ENCODE measurements at regions not wholly inside any gene's neighbourhood (a gene's known extent, or its start where the extent isn't known, plus 50 kb on each side); places are given as distances from the start of the nearest gene placed in this dataset.

- Histone ChIP-seq H3K79me2 (ENCODE audit: control insufficient read depth, insufficient read depth, low read length) (no peaks in the 10 kb centered on the region), H2AFZ (ENCODE audit: insufficient read depth, low read depth, low read length, poor library complexity, severe bottlenecking) (no peak overlapping the region), H3K27ac (ENCODE audit: low read length in 2 of 2) (no peak overlapping the region), H3K9me3 (ENCODE audit: control extremely low read depth in 1 of 3, control insufficient read depth in 2 of 3, insufficient read depth in 1 of 3, low read length in 2 of 3) (no peaks in the 10 kb centered on the region), H3K9ac (ENCODE audit: low read length) (no peak overlapping the region), H3K36me3 (replicated peaks in 1 of 2; ENCODE audit: control extremely low read depth in 1 of 2, control insufficient read depth in 1 of 2, extremely low read depth in 1 of 2, insufficient read depth in 2 of 2, low read length in 1 of 2) (no peaks in the 10 kb centered on the region), H3K4me1 (ENCODE audit: control insufficient read depth in 2 of 2, insufficient read depth in 2 of 2, low read length in 2 of 2) (no peaks in the 10 kb centered on the region), H4K20me1 (ENCODE audit: control insufficient read depth, insufficient read depth, low read length, poor library complexity, severe bottlenecking) (no peaks in the 10 kb centered on the region), H3K4me2 (replicated peaks; ENCODE audit: low read depth, low read length, poor library complexity, severe bottlenecking) (no peak overlapping the region), H3K4me3 (ENCODE audit: control extremely low read depth in 1 of 5, extremely low read depth in 1 of 5, insufficient read depth in 1 of 5, low read depth in 2 of 5, low read length in 4 of 5) (no peak overlapping the region), H3K27me3 (replicated peaks in 1 of 4; ENCODE audit: control extremely low read depth in 1 of 4, control insufficient read depth in 3 of 4, insufficient read depth in 4 of 4, low read length in 3 of 4) (no peaks in the 10 kb centered on the region)
- ChIA-PET POLR2A (no interaction called here), CTCF (no interaction called here)
- WGBS (ENCODE audit: insufficient coverage): 92% methylated on average over 4 of the region's 7 CpGs
- Mint-ChIP-seq H3K27ac (no peak overlapping the region), H3K27me3 (no peaks in the 10 kb centered on the region), H3K4me3 (no peak overlapping the region), H3K4me1 (peaks cover 4% of the 10 kb centered on the region), H3K9me3 (ENCODE audit: insufficient read depth) (no peaks in the 10 kb centered on the region)
- ATAC-seq (ENCODE audit: low read depth) (no peak), DNase-seq (no peak)
- TF ChIP-seq CTCF (IDR thresholded peaks at IDR 0.05) (no peak), EZH2 (IDR thresholded peaks at IDR 0.05; ENCODE audit: borderline replicate concordance, insufficient read depth, low read depth, low read length, poor library complexity, severe bottlenecking) (no peak)
- intact Hi-C loops (cut with micrococcal nuclease): no loop called here
Measured at GRCh38 chr2:145652571-145653545, 1132.9 kb upstream of the ZEB2 start.

GRCh38 chr2:145652036-145652435 lies 1132.1 kb upstream of the ZEB2 start:
- no peaks in the 10 kb centered on the region for H3K36me3 ChIP-seq (replicated peaks in 1 of 2; ENCODE audit: control extremely low read depth in 1 of 2, control insufficient read depth in 1 of 2, extremely low read depth in 1 of 2, insufficient read depth in 2 of 2, low read length in 1 of 2)
- intact Hi-C loops (cut with micrococcal nuclease): no loop called here
- peaks cover 2% of the 10 kb centered on the region for H3K4me1 Mint-ChIP-seq
- no peaks in the 10 kb centered on the region for H3K9me3 ChIP-seq (ENCODE audit: control extremely low read depth in 1 of 3, control insufficient read depth in 2 of 3, insufficient read depth in 1 of 3, low read length in 2 of 3)
- no peaks in the 10 kb centered on the region for H3K4me1 ChIP-seq (ENCODE audit: control insufficient read depth in 2 of 2, insufficient read depth in 2 of 2, low read length in 2 of 2)
- no peaks in the 10 kb centered on the region for H4K20me1 ChIP-seq (ENCODE audit: control insufficient read depth, insufficient read depth, low read length, poor library complexity, severe bottlenecking)
- H3K4me3 ChIP-seq (ENCODE audit: control extremely low read depth in 1 of 5, extremely low read depth in 1 of 5, insufficient read depth in 1 of 5, low read depth in 2 of 5, low read length in 4 of 5): no peak overlapping the region
- ChIA-PET CTCF (no interaction called here), POLR2A (no interaction called here)
- H3K27ac Mint-ChIP-seq: no peak overlapping the region
- TF ChIP-seq EZH2 (IDR thresholded peaks at IDR 0.05; ENCODE audit: borderline replicate concordance, insufficient read depth, low read depth, low read length, poor library complexity, severe bottlenecking) (no peak), CTCF (IDR thresholded peaks at IDR 0.05) (no peak)
- no peak overlapping the region for H3K27ac ChIP-seq (ENCODE audit: low read length in 2 of 2)
- H3K9ac ChIP-seq (ENCODE audit: low read length): no peak overlapping the region
- H3K4me2 ChIP-seq (replicated peaks; ENCODE audit: low read depth, low read length, poor library complexity, severe bottlenecking): no peak overlapping the region
- H3K79me2 ChIP-seq (ENCODE audit: control insufficient read depth, insufficient read depth, low read length): no peaks in the 10 kb centered on the region
- WGBS (ENCODE audit: insufficient coverage): no CpG with 5 or more reads among the region's 2 CpGs
- no peak overlapping the region for H3K4me3 Mint-ChIP-seq
- H3K27me3 Mint-ChIP-seq: no peaks in the 10 kb centered on the region
- no peaks in the 10 kb centered on the region for H3K9me3 Mint-ChIP-seq (ENCODE audit: insufficient read depth)
- no peak overlapping the region for H2AFZ ChIP-seq (ENCODE audit: insufficient read depth, low read depth, low read length, poor library complexity, severe bottlenecking)
- no peak for ATAC-seq (ENCODE audit: low read depth)
- no peaks in the 10 kb centered on the region for H3K27me3 ChIP-seq (replicated peaks in 1 of 4; ENCODE audit: control extremely low read depth in 1 of 4, control insufficient read depth in 3 of 4, insufficient read depth in 4 of 4, low read length in 3 of 4)
- no peak for DNase-seq
